Prostate gland (tissue), 2 donors: ENCODE measurements at regions not wholly inside any gene's neighbourhood (a gene's known extent, or its start where the extent isn't known, plus 50 kb on each side); places are given as distances from the start of the nearest gene placed in this dataset.

Experiments used
- DNase-seq: peaks from one replicate; pipeline ENCODE4 v3.0.0-alpha.2; 2019; ENCODE audit warnings: low spot score
- H3K27ac ChIP-seq, 2 donors: fragments of 200-600 bp; sonication (generic); 2 replicates each; pipeline ENCODE4 v1.5.1; 2017 to 2019
- H3K27me3 ChIP-seq: fragments of 200-600 bp; sonication (generic); replicated peaks from 2 replicates; pipeline ENCODE4 v1.5.1; 2019; ENCODE audit not compliant: insufficient read depth
- H3K36me3 ChIP-seq, 2 donors: fragments of 200-600 bp; sonication (generic); 1 replicate in 1 of 2; 2 replicates in 1 of 2; pipeline versions ENCODE4 v1.5.1 to v1.8.1; 2017 to 2019
- H3K4me1 ChIP-seq: fragments of 200-600 bp; sonication (generic); replicated peaks from 2 replicates; pipeline ENCODE4 v1.5.1; 2019
- H3K4me3 ChIP-seq, 2 donors: fragments of 200-600 bp; sonication (generic); 2 replicates each; pipeline ENCODE4 v1.5.1; 2017 to 2019
- H3K9me3 ChIP-seq: fragments of 200-600 bp; sonication (generic); 2 replicates; pipeline ENCODE4 v1.5.1; 2017
- POLR2A ChIP-seq: fragments of 450-650 bp; IDR thresholded peaks from one replicate; pipeline ENCODE4 v1.6.1; 2016; ENCODE audit warnings: antibody characterized with exemption, mild to moderate bottlenecking
- POLR2AphosphoS5 ChIP-seq: sonication (generic); formaldehyde crosslinking; IDR thresholded peaks from one replicate; pipeline ENCODE4 v1.6.1; 2017; ENCODE audit warnings: antibody characterized with exemption
- WGBS: methylation state at CpG from one replicate; pipeline ENCODE4 v1.1.5; 2018; 5-methylcytosine and 5-hydroxymethylcytosine counted together
- intact Hi-C: fragments of 100-400 bp; cut with DNase I; formaldehyde crosslinking; loops from one replicate; pipeline ENCODE4 v1.14.2; 2022
- TF ChIP-seq, protein P1 (sequence below), 4 experiments: fragments of 200-600 bp in 2 of 4; fragments of 450-650 bp in 2 of 4; sonication (generic) in 2 of 4; IDR thresholded peaks; 1 replicate in 3 of 4; 2 replicates in 1 of 4; pipeline ENCODE4 v1.5.1; 2016 to 2019; ENCODE audit warnings: antibody characterized with exemption in 4 of 4, mild to moderate bottlenecking in 2 of 4, moderate library complexity in 2 of 4

GRCh38 chr6:159359581-159360297, 190.5 kb downstream of the FNDC1 start:
- no peak for DNase-seq
- intact Hi-C loops = no loop called here
- TF ChIP-seq, protein P1, sequence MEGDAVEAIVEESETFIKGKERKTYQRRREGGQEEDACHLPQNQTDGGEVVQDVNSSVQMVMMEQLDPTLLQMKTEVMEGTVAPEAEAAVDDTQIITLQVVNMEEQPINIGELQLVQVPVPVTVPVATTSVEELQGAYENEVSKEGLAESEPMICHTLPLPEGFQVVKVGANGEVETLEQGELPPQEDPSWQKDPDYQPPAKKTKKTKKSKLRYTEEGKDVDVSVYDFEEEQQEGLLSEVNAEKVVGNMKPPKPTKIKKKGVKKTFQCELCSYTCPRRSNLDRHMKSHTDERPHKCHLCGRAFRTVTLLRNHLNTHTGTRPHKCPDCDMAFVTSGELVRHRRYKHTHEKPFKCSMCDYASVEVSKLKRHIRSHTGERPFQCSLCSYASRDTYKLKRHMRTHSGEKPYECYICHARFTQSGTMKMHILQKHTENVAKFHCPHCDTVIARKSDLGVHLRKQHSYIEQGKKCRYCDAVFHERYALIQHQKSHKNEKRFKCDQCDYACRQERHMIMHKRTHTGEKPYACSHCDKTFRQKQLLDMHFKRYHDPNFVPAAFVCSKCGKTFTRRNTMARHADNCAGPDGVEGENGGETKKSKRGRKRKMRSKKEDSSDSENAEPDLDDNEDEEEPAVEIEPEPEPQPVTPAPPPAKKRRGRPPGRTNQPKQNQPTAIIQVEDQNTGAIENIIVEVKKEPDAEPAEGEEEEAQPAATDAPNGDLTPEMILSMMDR (IDR thresholded peaks at IDR 0.05) = no peak
- TF ChIP-seq POLR2AphosphoS5 (no peak), POLR2A (no peak)
- H3K4me3 ChIP-seq = no peak overlapping the region
- no peaks in the 10 kb centered on the region for H3K4me1 ChIP-seq
- H3K9me3 ChIP-seq = no peaks in the 10 kb centered on the region
- no peak overlapping the region for H3K27ac ChIP-seq
- H3K27me3 ChIP-seq = no peaks in the 10 kb centered on the region
- 66% methylated on average over 8 of the region's 8 CpGs for WGBS
- H3K36me3 ChIP-seq = no peaks in the 10 kb centered on the region

- WGBS = 47% methylated on average over 4 of the region's 4 CpGs
- Histone ChIP-seq H3K27me3 (no peaks in the 10 kb centered on the region), H3K4me3 (no peak overlapping the region), H3K27ac (no peak overlapping the region), H3K36me3 (no peaks in the 10 kb centered on the region), H3K9me3 (no peaks in the 10 kb centered on the region), H3K4me1 (no peaks in the 10 kb centered on the region)
- intact Hi-C loops = no loop called here
- TF ChIP-seq POLR2A = no peak
- TF ChIP-seq POLR2AphosphoS5 = no peak
- TF ChIP-seq, protein P1 (IDR thresholded peaks at IDR 0.05) = no peak
- DNase-seq = no peak
Observed at GRCh38 chr6:159358562-159358961, 189.4 kb downstream of the FNDC1 start.

DNA sequence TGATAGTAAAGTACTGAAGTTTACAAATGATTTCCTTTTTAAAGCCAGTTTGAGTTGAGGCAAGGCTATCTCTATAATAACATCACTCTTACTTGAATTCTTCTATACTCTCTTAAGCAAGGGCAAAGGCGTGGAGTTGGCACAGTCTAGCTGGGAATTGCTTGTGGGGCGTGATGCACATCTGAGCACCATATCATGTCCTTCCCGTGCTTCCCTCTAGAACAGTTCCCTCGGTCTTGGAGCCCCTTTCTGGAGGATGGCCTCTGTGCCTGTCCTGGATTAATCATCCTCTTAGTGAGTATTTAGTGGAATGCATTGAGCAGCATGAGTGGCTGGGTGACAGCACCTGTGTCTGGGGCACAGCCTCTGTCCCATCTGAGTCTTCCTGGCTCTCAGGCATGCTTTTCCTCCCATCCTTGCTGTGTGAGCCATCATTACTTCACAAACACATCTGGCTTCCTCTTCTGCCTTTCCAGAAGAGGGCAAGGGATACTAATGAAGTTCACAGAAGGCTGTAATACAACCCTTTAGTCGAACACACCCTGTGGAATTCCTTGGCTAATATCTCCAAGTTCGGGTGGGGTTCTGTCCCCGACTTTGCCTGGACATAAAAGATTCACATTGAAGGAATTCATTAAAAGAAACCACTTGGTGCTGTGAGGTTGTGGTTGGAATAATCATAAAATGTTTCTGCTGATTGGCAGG, 188.2 kb downstream of the FNDC1 start:
- no peak for DNase-seq
- no peak overlapping the region for H3K4me3 ChIP-seq
- H3K4me1 ChIP-seq = no peaks in the 10 kb centered on the region
- no peaks in the 10 kb centered on the region for H3K9me3 ChIP-seq
- intact Hi-C loops = no loop called here
- H3K27ac ChIP-seq = no peak overlapping the region
- TF ChIP-seq POLR2AphosphoS5 (no peak), POLR2A (no peak)
- TF ChIP-seq, protein P1 (IDR thresholded peaks at IDR 0.05) = no peak
- 79% methylated on average over 7 of the region's 7 CpGs for WGBS
- H3K36me3 ChIP-seq = no peaks in the 10 kb centered on the region
- H3K27me3 ChIP-seq = no peaks in the 10 kb centered on the region

DNA sequence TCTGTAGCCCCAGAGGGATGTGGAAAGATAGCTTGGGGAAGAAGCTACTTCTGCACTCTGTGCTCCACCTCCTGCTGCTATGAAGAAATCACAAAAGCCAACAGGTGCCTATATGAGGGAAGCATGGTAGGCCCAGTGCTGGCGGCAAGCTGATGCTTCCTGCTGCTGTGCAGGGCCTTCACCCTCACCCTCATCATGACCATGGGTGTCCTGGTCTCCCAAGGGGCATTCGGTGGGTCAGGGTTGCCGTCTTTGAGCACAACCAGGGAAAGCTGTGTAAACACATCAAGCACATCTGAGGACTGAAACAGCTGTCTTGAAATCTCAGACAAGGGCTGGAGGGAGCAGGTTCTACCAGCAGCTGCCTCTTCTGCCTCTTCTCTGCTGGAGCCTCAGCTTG, 184.0 kb downstream of the FNDC1 start:
- no peak for DNase-seq
- WGBS = 70% methylated on average over 3 of the region's 3 CpGs
- Histone ChIP-seq H3K27me3 (no peaks in the 10 kb centered on the region), H3K4me3 (no peak overlapping the region), H3K27ac (no peak overlapping the region), H3K36me3 (no peaks in the 10 kb centered on the region), H3K9me3 (no peaks in the 10 kb centered on the region), H3K4me1 (no peaks in the 10 kb centered on the region)
- TF ChIP-seq POLR2AphosphoS5 = no peak
- no peak for TF ChIP-seq POLR2A
- intact Hi-C loops = no loop called here

- no peaks in the 10 kb centered on the region for H3K4me1 ChIP-seq
- intact Hi-C loops = no loop called here
- H3K9me3 ChIP-seq = no peaks in the 10 kb centered on the region
- H3K36me3 ChIP-seq = no peaks in the 10 kb centered on the region
- no peak overlapping the region for H3K27ac ChIP-seq
- DNase-seq = no peak
- TF ChIP-seq POLR2AphosphoS5 (no peak), POLR2A (no peak)
- TF ChIP-seq, protein P1 (IDR thresholded peaks at IDR 0.05) = no peak
- no peak overlapping the region for H3K4me3 ChIP-seq
- H3K27me3 ChIP-seq = no peaks in the 10 kb centered on the region
Observed at GRCh38 chr6:159351707-159352106, 182.5 kb downstream of the FNDC1 start.
